ENCODE measurements at regions not wholly inside any gene's neighbourhood (a gene's known extent, or its start where the extent isn't known, plus 50 kb on each side); places are given as distances from the start of the nearest gene placed in this dataset.

GRCh38 chr20:62558779-62559178 is 83.0 kb upstream of the GATA5 start (continued):
- TF ChIP-seq ATF2 (CRISPR knock-in tag; IDR thresholded peaks at IDR 0.05; ENCODE audit: borderline replicate concordance, low read depth) (no peak), NFE2L1 (CRISPR knock-in tag; IDR thresholded peaks at IDR 0.05) (no peak), NR3C1 (CRISPR knock-in tag; conservative IDR thresholded peaks at IDR 0.05; ENCODE audit: low read depth) (no peak), EMX1 (CRISPR knock-in tag; IDR thresholded peaks at IDR 0.05) (no peak), USF2 (CRISPR knock-in tag; IDR thresholded peaks at IDR 0.05) (no peak), FOXJ3 (CRISPR knock-in tag; IDR thresholded peaks at IDR 0.05; ENCODE audit: borderline replicate concordance) (no peak)

- no peaks in the 10 kb centered on the region for H3K27me3 Mint-ChIP-seq (ENCODE audit: low read depth)
- ChIA-PET CTCF (interaction anchor here (1.7 to 3.2 kb wide), 4 partner anchors 12 to 60 kb away, joined by 6 to 12 read pairs (median 8); no protein-coding TSS in a partner anchor), POLR2A (no interaction called here)
- H3K4me1 Mint-ChIP-seq, result no peaks in the 10 kb centered on the region
- no peak overlapping the region for H3K27ac Mint-ChIP-seq
- no peaks in the 10 kb centered on the region for H3K9me3 Mint-ChIP-seq
- no peak for TF ChIP-seq JAZF1 (CRISPR knock-in tag; IDR thresholded peaks at IDR 0.05)
- TF ChIP-seq OVOL2 (CRISPR knock-in tag; IDR thresholded peaks at IDR 0.05; ENCODE audit: borderline replicate concordance), result no peak
- TF ChIP-seq TCF7 (CRISPR knock-in tag; IDR thresholded peaks at IDR 0.05; ENCODE audit: low read depth), result no peak
- ATAC-seq (no peak), DNase-seq (ENCODE audit: low spot score) (no peak)
- H3K36me3 Mint-ChIP-seq, result no peaks in the 10 kb centered on the region
- no peak overlapping the region for H3K4me3 Mint-ChIP-seq
Measured at GRCh38 chr20:62560162-62560561, 82.1 kb upstream of the SLCO4A1 start.

- H3K27ac Mint-ChIP-seq, result no peak overlapping the region; the same call in 1 of the 2 replicates
- H3K9me3 Mint-ChIP-seq, result no peaks in the 10 kb centered on the region
- ChIA-PET CTCF (interaction anchor here (0.6 to 1.2 kb wide), 2 partner anchors 11 to 56 kb away, joined by 3 to 7 read pairs; no protein-coding TSS in a partner anchor), POLR2A (no interaction called here)
- no peaks in the 10 kb centered on the region for H3K4me1 Mint-ChIP-seq
- H3K27me3 Mint-ChIP-seq (ENCODE audit: low read depth), result no peaks in the 10 kb centered on the region
- no peaks in the 10 kb centered on the region for H3K36me3 Mint-ChIP-seq
- no peak for DNase-seq (ENCODE audit: low spot score)
- no peak overlapping the region for H3K4me3 Mint-ChIP-seq
- ATAC-seq, result no peak
- TF ChIP-seq ESRRA (CRISPR knock-in tag; IDR thresholded peaks at IDR 0.05; ENCODE audit: borderline replicate concordance), result no peak
- TF ChIP-seq CBFB (CRISPR knock-in tag; IDR thresholded peaks at IDR 0.05; ENCODE audit: low read depth), result no peak
- TF ChIP-seq USF1 (CRISPR knock-in tag; IDR thresholded peaks at IDR 0.05), result no peak
- no peak for TF ChIP-seq ZNF317 (CRISPR knock-in tag; IDR thresholded peaks at IDR 0.05; ENCODE audit: borderline replicate concordance, low read depth)
- TF ChIP-seq PRDM15 (CRISPR knock-in tag; IDR thresholded peaks at IDR 0.05), result no peak
- no peak for TF ChIP-seq FOXP4 (CRISPR knock-in tag; IDR thresholded peaks at IDR 0.05)
- no peak for TF ChIP-seq ZNF121 (CRISPR knock-in tag; IDR thresholded peaks at IDR 0.05)
- TF ChIP-seq GTF2I (CRISPR knock-in tag; conservative IDR thresholded peaks at IDR 0.05), result no peak
- TF ChIP-seq GRHL2 (CRISPR knock-in tag; IDR thresholded peaks at IDR 0.05; ENCODE audit: insufficient replicate concordance, severe bottlenecking), result no peak
- TF ChIP-seq ELF4 (CRISPR knock-in tag; IDR thresholded peaks at IDR 0.05; ENCODE audit: low read depth), result no peak
- no peak for TF ChIP-seq NFE2L1 (CRISPR knock-in tag; IDR thresholded peaks at IDR 0.05)
- TF ChIP-seq USF2 (CRISPR knock-in tag; IDR thresholded peaks at IDR 0.05), result no peak
- no peak for TF ChIP-seq ZNF423 (CRISPR knock-in tag; IDR thresholded peaks at IDR 0.05)
- TF ChIP-seq TEAD4 (CRISPR knock-in tag; IDR thresholded peaks at IDR 0.05), result no peak
Measured at GRCh38 chr20:62561182-62561581, 81.1 kb upstream of the SLCO4A1 start.
